ENCODE measurements at regions not wholly inside any gene's neighbourhood (a gene's known extent, or its start where the extent isn't known, plus 50 kb on each side); places are given as distances from the start of the nearest gene placed in this dataset.

- TF ChIP-seq FOXP2 (optimal IDR thresholded peaks at IDR 0.05; ENCODE audit: borderline replicate concordance, extremely low read depth, extremely low read length, insufficient read depth): no peak
- no peak for TF ChIP-seq POLR2AphosphoS5 (IDR thresholded peaks at IDR 0.05; ENCODE audit: low read depth, low read length)
- no peak for TF ChIP-seq REST (IDR thresholded peaks at IDR 0.05; ENCODE audit: insufficient read depth in 1 of 2, low read depth in 2 of 2, low read length in 2 of 2)
- TF ChIP-seq TAF1 (IDR thresholded peaks at IDR 0.05; ENCODE audit: borderline replicate concordance, insufficient read depth, low read length): no peak
- TF ChIP-seq SIN3A (IDR thresholded peaks at IDR 0.05; ENCODE audit: borderline replicate concordance, insufficient read depth, low read length): no peak
These were observed 547.5 kb downstream of the TRAM1L1 start for GRCh38 chr4:116537828-116538227.

Measured in PFSK-1 (cell line).